WTC11 (cell line): ENCODE measurements at regions not wholly inside any gene's neighbourhood (a gene's known extent, or its start where the extent isn't known, plus 50 kb on each side); places are given as distances from the start of the nearest gene placed in this dataset.

Source experiments
- CTCF ChIP-seq: fragments of 200-600 bp; IDR thresholded peaks from 2 replicates; pipeline ENCODE4 v1.8.0; 2022; ENCODE audit warnings: antibody characterized with exemption
- FOXJ3 ChIP-seq: sonication (generic); formaldehyde crosslinking; IDR thresholded peaks from 2 replicates; pipeline ENCODE4 v1.9.0; 2021; ENCODE audit warnings: missing genetic modification reagents, mild to moderate bottlenecking, borderline replicate concordance
- JUN ChIP-seq: sonication (generic); formaldehyde crosslinking; IDR thresholded peaks from 2 replicates; pipeline ENCODE4 v1.8.0; 2023; ENCODE audit warnings: mild to moderate bottlenecking, missing genetic modification reagents
- MYBL2 ChIP-seq: sonication (generic); formaldehyde crosslinking; IDR thresholded peaks from 2 replicates; pipeline ENCODE4 v1.8.1; 2023; ENCODE audit warnings: mild to moderate bottlenecking, moderate library complexity, missing genetic modification reagents
- ZNF416 ChIP-seq: fragments of 250-450 bp; sonication (Bioruptor Pico); IDR thresholded peaks from 2 replicates; pipeline ENCODE4 v1.9.0; 2021; ENCODE audit warnings: mild to moderate bottlenecking, inconsistent platforms

GRCh38 chr5:17839848-17840247 is 205.6 kb downstream of the TAF11L14 start:
- TF ChIP-seq FOXJ3 (CRISPR knock-in tag) (no peak), CTCF (no peak), MYBL2 (CRISPR knock-in tag) (no peak), JUN (CRISPR knock-in tag) (no peak), ZNF416 (no peak)
